Stimulated activated CD4-positive, alpha-beta T cell treated with anti-CD3 and anti-CD28 coated beads, Interleukin-1b, Interleukin-23, amount 100 ng/mL, for 24 hours (primary cell): ENCODE measurements at regions not wholly inside any gene's neighbourhood (a gene's known extent, or its start where the extent isn't known, plus 50 kb on each side); places are given as distances from the start of the nearest gene placed in this dataset.
"Not testable (repeated sequence)": the region's sequence is repeated elsewhere in the genome, so short reads cannot be mapped to it uniquely, and the experiment has no call there.

Experiments
- DNase-seq, 4 experiments: peaks; one replicate each; pipeline ENCODE4 v3.0.0-alpha.2; 2020; ENCODE audit warnings: low read depth in 4 of 4, low spot score in 1 of 4

- DNase-seq, result no peak
Measured at GRCh38 chr10:118870467-118871243, 115.9 kb upstream of the CACUL1 start.

- no peak for DNase-seq
Measured at GRCh38 chr10:118871244-118871865, 116.6 kb upstream of the CACUL1 start.

DNA sequence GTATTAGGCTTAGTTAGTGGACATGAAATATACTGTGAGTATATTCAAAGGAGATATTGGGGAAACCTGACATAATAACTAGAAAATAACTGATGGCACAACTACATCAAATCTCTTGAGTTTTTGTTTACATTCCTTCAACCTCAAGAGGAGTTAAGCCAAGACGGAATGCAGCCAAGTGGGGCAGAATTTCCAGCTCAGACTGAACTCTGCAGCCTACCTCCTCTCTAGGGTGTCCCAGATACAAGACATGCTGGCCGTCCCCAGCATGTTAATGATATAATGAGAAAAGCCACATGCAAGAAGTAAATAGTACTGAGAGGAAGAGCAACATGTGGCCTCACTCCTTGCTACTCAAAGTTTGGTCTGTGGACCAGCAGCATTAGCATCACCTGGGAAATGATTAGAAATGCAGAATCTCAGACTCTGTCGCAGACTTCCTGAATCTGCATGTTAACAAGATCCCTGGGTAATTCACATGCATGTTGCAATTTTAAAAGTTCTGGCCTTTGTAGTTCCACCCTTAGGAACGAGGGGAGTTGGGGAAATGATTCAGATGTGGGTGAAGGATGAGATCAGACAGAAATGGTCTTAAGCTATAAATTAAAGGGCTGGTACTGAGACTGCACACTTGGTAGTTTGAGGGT, 118.4 kb upstream of the CACUL1 start:
- DNase-seq, result no peak

DNA sequence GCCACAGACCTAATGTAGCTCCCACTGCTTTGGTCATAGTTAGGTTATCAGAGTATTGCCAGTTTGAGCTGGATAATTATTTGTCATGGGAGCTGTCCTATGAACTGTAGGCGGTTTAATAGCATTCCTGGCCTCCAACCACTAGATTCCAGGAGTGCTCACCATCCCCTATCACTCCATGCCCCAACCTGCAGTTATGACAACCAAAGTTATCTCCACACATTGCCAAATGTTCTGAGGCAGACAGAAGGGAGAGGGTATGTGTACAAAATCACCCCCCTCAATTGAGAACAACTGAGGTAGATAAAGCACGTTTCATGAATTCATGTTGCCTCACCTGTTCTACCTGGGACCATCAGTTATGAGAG, 119.0 kb upstream of the CACUL1 start:
- no peak for DNase-seq

DNA sequence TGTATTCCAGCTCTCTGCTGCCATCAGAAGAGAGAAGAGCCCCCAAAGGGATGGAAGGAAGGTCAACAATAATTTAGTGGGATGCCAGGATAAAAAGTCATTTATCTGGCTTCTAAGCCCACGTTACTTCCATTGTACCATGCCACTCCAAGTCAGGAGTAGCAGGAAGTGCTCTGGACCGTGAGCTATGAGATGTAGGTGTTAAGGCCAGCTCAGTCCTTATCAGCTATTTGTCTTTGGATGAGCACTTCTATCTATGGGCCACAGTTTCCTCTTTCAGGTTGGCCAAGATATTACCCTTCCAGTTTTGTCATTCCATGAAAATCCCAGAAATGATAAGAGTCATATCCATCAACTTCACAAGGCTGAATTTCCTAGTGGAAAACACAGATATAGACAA, 119.4 kb upstream of the CACUL1 start:
- DNase-seq, result no peak

- DNase-seq, result no peak
Measured at GRCh38 chr10:118875087-118875486, 120.3 kb upstream of the CACUL1 start.

DNA sequence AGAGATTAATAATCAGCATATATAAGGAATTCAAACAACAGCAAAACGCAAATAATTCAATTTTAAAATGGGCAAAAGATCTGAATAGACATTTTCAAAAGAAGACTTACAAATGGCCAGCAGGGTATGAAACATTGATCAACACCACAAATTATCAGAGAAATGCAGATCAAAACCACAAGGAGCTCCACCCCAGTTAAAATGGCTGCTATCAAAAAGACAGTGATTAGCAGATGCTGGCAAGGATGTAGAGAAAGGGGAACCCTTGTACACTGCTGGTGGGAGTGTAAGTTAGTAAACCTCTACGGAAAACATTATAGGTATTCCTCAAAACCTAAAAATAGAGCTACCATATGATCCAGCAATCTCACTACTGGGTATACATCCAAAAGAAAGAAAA, 128.0 kb upstream of the CACUL1 start:
- DNase-seq, result no peak

DNA sequence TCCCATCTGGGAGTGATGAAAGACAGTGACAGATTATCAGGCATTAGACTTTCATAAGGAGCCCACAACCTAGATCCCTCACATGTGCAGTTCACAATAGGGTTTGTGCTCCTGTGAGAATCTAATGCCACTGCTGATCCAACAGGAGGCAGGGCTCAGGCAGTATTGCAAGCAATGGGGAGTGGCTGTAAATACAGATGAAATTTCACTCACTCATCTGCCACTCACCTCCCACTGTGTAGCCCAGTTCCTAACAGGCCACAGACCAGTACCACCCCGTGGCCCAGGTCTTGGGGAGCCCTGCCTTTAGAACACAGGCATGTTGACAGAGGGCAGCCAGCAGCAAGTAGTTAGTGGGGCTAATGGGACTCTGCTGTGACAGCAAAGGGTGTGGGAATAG, 137.3 kb upstream of the NANOS1 start:
- no peak for DNase-seq

- DNase-seq, result not testable (repeated sequence)
Measured at GRCh38 chr10:118894891-118895290, 134.6 kb upstream of the NANOS1 start.

- no peak for DNase-seq
Measured at GRCh38 chr10:118900617-118901016, 128.9 kb upstream of the NANOS1 start.

DNA sequence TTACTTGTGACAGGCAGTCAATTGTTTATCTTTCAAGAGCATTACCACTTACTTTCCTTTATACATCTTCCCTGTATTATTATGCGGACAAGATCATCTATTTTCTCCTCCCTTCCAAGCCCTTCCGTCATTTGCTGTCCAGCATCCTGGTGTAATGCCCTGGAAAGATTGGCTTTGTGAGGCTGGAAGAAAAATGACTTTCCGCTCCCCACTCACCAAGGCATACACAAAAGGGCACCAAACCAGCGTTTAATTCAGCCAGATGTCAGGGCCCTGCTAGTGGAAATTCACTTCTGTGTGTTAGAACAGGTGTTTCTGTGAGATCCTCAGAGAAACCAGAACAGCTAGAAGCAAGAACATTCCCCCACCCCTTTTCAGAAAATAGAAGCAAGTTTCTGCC, 128.1 kb upstream of the NANOS1 start:
- no peak for DNase-seq

DNA sequence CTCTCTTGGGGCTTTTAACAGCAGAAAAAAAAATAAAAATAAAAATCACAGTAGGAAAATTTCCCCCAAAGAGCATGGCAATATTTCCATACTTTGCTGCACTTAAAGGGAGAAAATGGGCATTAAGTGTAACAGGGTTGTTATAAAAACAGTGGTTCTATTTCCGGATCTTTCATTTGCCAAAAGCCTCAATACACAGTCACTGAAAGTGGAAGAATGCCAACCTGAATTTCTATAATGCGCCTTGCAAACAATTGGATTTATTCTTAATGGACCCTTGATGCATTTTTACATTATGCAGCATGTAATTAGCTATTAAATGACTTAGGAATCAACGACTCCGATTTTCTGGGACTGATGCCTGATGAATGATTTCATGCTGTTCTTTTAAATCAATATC, 127.6 kb upstream of the NANOS1 start:
- DNase-seq, result no peak

DNA sequence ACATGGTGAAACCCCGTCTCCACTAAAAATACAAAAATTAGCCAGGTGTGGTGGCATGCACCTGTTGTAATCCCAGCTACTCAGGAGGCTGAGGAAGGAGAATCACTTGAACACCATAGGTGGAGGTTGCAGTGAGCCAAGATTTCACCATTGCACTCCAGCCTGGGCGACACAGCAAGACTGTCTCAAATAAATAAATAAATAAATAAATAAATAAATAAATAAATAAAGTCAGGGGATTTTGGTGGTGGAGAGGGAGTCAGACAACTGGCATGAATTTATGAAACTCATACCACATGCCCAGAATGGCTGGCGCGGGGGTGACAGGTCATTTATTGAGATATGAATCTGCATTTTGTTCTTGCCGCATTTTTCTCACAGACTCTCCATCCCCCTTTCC, 126.9 kb upstream of the NANOS1 start:
- DNase-seq, result not testable (repeated sequence)

GRCh38 chr10:118903251-118903650, 126.3 kb upstream of the NANOS1 start:
- DNase-seq, result no peak

DNA sequence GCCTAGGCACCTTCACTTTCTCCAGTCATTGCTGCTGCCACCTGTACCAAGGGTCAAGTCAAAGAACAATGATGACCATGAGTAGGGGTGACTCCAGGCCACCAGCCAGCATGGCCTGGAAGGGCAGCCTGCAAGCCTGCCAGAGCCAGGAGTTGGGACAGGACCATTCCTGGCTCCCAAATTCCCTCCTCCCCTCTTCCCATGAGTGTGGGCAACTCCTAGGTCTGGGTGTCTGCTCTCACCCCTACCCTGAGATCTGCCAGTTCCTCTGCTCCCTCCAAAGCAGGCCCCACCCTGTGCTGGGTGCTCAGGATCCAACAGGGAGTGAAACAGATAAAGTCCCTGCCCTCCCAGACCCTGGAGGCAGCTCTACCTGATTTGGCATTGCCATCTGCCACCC, 125.8 kb upstream of the NANOS1 start:
- DNase-seq, result no peak

DNA sequence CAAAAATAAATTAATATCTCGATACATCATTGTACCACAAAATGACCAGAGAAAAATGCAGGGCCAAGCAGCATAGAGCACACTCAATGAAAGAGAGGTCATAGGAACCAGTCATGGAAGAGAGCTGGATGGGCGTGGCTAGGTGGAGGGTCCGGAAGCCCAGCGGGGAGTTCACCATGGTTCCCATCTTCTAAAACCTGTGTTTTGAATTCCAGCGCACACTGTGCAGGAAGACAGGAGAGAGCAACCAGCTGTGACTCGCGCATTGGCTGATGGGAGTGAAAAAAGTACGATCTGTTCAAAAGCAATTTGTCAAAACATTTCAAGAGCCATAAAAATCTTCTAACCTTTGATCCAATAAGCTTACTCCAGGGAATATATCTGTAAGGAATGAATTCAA, 125.2 kb upstream of the NANOS1 start:
- DNase-seq, result no peak

GRCh38 chr10:118907051-118907450, 122.5 kb upstream of the NANOS1 start:
- DNase-seq, result no peak

- DNase-seq, result no peak
Measured at GRCh38 chr10:118908557-118909256, 120.8 kb upstream of the NANOS1 start.

DNA sequence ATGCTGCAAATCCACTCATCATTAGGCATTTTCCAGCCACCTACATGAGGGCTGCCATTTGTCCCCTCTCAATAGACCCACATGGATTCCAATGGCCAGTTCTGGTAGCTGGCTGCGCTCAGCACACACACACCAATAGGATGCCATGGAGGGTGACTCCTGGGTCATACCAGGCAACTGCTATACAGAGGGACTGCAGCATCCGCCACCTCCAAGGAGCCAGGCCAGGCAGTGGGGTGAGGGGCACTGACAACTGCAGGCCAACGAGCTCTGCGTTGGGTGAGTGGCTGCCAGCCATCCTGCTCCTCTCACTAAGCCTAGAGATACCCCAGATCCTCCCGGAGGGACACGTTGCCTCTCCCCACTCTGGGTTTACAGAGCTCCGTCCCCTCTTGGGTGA, 118.8 kb upstream of the NANOS1 start:
- no peak for DNase-seq

- DNase-seq, result no peak
Measured at GRCh38 chr10:118911363-118911762, 118.2 kb upstream of the NANOS1 start.

GRCh38 chr10:118912961-118913600, 116.4 kb upstream of the NANOS1 start:
- DNase-seq, result no peak
